ENCODE measurements at regions not wholly inside any gene's neighbourhood (a gene's known extent, or its start where the extent isn't known, plus 50 kb on each side); places are given as distances from the start of the nearest gene placed in this dataset.

DNA sequence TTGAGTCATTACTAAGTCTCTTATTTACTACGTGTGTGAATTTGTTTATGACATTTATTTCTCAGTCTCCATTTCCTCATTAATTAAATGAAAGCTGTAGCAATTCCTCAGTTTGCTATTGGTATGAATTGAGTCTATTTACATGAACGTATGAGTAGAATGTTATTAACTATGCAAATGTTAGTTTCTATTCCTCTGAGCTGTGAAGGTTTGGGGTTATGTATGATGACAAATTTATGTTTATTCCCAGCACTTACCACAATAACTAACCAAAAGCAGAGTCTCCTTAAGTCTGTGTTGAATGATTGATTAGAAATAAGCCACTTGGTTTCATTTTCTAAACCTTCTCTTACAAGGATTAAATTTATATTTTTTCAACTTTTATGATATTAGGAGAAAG lies 1340.9 kb downstream of the FSCB start:
- no peak for TF ChIP-seq ESRRG (CRISPR knock-in tag; IDR thresholded peaks at IDR 0.05)
- no peak for TF ChIP-seq RARB (CRISPR knock-in tag; IDR thresholded peaks at IDR 0.05)
- no peak for TF ChIP-seq ZFP30 (CRISPR knock-in tag; IDR thresholded peaks at IDR 0.05)
- no peak for TF ChIP-seq TSHZ2 (CRISPR knock-in tag; IDR thresholded peaks at IDR 0.05)
- no peak for TF ChIP-seq ZNF70 (CRISPR knock-in tag; IDR thresholded peaks at IDR 0.05)
- TF ChIP-seq OSR1 (CRISPR knock-in tag; IDR thresholded peaks at IDR 0.05), result no peak
- TF ChIP-seq PATZ1 (CRISPR knock-in tag; IDR thresholded peaks at IDR 0.05; ENCODE audit: borderline replicate concordance), result no peak
